Endodermal cell (in vitro differentiated cells): ENCODE measurements at regions not wholly inside any gene's neighbourhood (a gene's known extent, or its start where the extent isn't known, plus 50 kb on each side); places are given as distances from the start of the nearest gene placed in this dataset.

ENCODE experiments used
- DNase-seq: peaks from one replicate; pipeline ENCODE4 v3.0.0-alpha.2; 2017
- H3K27ac ChIP-seq: 2 replicates; pipeline ENCODE4 v1.5.1; 2013; ENCODE audit warnings: mild to moderate bottlenecking, low read depth, low read length, moderate library complexity
- H3K27me3 ChIP-seq: 2 replicates; pipeline ENCODE4 v1.6.1; 2013; ENCODE audit warnings: mild to moderate bottlenecking, low read length, moderate library complexity; ENCODE audit not compliant: insufficient read depth, control insufficient read depth, poor library complexity, severe bottlenecking
- H3K36me3 ChIP-seq: 2 replicates; pipeline ENCODE4 v1.7.0; 2013; ENCODE audit warnings: mild to moderate bottlenecking, low read length, moderate library complexity; ENCODE audit not compliant: control insufficient read depth, insufficient read depth
- H3K4me1 ChIP-seq: one replicate; pipeline ENCODE4 v1.7.0; 2013; ENCODE audit warnings: low read length; ENCODE audit not compliant: control insufficient read depth, insufficient read depth
- H3K4me3 ChIP-seq: 2 replicates; pipeline ENCODE4 v1.5.1; 2013; ENCODE audit warnings: mild to moderate bottlenecking, low read length, moderate library complexity
- H3K9ac ChIP-seq: 2 replicates; pipeline ENCODE4 v1.6.1; 2013; ENCODE audit warnings: mild to moderate bottlenecking, low read length, moderate library complexity; ENCODE audit not compliant: poor library complexity, severe bottlenecking; ENCODE audit errors: extremely low read depth
- H3K9me3 ChIP-seq: 2 replicates; pipeline ENCODE4 v1.6.1; 2013; ENCODE audit warnings: mild to moderate bottlenecking, low read length, moderate library complexity; ENCODE audit not compliant: control insufficient read depth
- H3K27ac Mint-ChIP-seq: 2 replicates; pipeline ENCODE4 v1.8.0; 2020; ENCODE audit warnings: mixed read lengths
- H3K27me3 Mint-ChIP-seq: 2 replicates; pipeline ENCODE4 v1.8.0; 2021; ENCODE audit warnings: mild to moderate bottlenecking, mixed read lengths; ENCODE audit not compliant: insufficient read depth
- H3K36me3 Mint-ChIP-seq: 2 replicates; pipeline ENCODE4 v1.8.0; 2020; ENCODE audit warnings: low read depth, mixed read lengths
- H3K4me1 Mint-ChIP-seq: 2 replicates; pipeline ENCODE4 v1.8.0; 2020; ENCODE audit warnings: mixed read lengths
- H3K4me3 Mint-ChIP-seq: 2 replicates; pipeline ENCODE4 v1.8.0; 2020; ENCODE audit warnings: mild to moderate bottlenecking, moderate library complexity, mixed read lengths
- H3K9me3 Mint-ChIP-seq: 2 replicates; pipeline ENCODE4 v1.8.0; 2020; ENCODE audit warnings: mild to moderate bottlenecking, mixed read lengths
- WGBS, 2 experiments: methylation state at CpG; one replicate each; pipeline versions ENCODE4 v1.1.5 to v1.1.7; 2013; ENCODE audit warnings: missing lambda C conversion rate in 2 of 2, mixed read lengths in 1 of 2; ENCODE audit not compliant: insufficient coverage in 1 of 2, insufficient read length in 1 of 2; 5-methylcytosine and 5-hydroxymethylcytosine counted together
- TF ChIP-seq, protein P1 (sequence below): fragments of 200-600 bp; sonication (generic); conservative IDR thresholded peaks from 2 replicates; pipeline ENCODE4 v1.5.0; 2021; ENCODE audit warnings: antibody characterized with exemption, mild to moderate bottlenecking

DNA sequence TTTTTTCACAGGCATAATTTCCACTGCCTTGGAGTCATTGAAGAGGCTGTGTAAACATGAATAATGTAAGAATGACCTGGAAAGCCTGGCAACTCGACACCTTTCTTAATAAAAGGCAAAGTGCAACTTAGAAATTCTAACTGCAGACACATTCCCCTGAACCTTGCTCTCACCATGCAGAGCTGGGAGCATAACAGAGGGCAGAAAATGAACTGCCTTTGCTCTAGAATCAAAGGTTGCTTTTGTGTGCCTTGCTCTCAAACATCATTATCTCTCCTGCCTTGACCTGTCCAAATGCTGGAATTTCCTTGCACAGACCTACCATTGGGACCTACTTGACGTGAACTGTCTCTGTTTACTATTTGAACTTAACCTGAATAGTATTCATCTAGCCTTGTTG is 462.0 kb upstream of the ZNF462 start:
- Histone ChIP-seq H3K36me3 (no peaks in the 10 kb centered on the region), H3K9me3 (no peaks in the 10 kb centered on the region), H3K9ac (no peak overlapping the region), H3K4me1 (no peaks in the 10 kb centered on the region), H3K4me3 (no peak overlapping the region), H3K27me3 (no peaks in the 10 kb centered on the region), H3K27ac (no peak overlapping the region)
- TF ChIP-seq, protein P1, sequence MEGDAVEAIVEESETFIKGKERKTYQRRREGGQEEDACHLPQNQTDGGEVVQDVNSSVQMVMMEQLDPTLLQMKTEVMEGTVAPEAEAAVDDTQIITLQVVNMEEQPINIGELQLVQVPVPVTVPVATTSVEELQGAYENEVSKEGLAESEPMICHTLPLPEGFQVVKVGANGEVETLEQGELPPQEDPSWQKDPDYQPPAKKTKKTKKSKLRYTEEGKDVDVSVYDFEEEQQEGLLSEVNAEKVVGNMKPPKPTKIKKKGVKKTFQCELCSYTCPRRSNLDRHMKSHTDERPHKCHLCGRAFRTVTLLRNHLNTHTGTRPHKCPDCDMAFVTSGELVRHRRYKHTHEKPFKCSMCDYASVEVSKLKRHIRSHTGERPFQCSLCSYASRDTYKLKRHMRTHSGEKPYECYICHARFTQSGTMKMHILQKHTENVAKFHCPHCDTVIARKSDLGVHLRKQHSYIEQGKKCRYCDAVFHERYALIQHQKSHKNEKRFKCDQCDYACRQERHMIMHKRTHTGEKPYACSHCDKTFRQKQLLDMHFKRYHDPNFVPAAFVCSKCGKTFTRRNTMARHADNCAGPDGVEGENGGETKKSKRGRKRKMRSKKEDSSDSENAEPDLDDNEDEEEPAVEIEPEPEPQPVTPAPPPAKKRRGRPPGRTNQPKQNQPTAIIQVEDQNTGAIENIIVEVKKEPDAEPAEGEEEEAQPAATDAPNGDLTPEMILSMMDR = no peak
- peaks cover 2% of the 10 kb centered on the region for H3K27me3 Mint-ChIP-seq
- peaks cover 13% of the 10 kb centered on the region for H3K4me1 Mint-ChIP-seq
- 90 to 100% methylated on average over 1 to 2 of the region's 2 CpGs for WGBS, 2 experiments
- DNase-seq = no peak
- H3K4me3 Mint-ChIP-seq = no peak overlapping the region
- no peaks in the 10 kb centered on the region for H3K9me3 Mint-ChIP-seq
- H3K36me3 Mint-ChIP-seq = no peaks in the 10 kb centered on the region
- no peak overlapping the region for H3K27ac Mint-ChIP-seq

DNA sequence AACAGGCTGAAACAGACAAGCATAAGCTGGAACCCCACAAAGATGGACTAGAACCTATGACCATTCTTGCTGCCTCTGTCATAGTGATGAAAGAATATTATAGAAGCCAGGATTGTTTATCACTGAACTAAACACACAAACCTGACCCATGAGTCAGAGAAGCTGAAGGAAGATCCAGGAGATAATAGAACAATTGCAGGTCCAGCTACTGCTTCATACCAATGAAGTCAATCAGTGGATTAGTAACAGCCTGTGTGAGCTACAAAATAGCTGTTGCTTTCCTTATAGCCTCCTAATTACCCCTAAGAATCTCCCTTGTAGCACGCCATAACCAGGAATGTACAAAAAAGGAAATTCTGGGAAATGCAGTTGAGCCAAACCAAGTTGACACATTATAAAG is 459.9 kb upstream of the ZNF462 start:
- Mint-ChIP-seq H3K4me1 (peaks cover 13% of the 10 kb centered on the region), H3K4me3 (no peak overlapping the region)

DNA sequence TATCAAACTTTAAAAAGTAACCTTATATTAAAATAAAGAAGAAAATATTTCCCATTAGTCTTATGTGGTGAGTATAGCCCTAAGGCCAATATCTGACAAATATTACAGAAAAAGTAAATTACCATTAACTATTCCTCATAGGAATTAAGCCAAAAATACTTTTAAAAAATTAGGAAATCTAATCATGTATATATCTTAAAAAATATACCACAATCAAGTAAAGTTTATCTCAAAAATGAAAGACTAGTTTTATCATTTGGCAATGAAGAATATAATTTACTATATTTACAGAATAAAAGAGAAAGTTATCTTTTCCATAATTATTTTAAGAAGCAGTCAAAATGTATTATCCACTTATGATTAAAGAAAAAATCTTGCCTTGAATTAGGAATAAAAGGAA is 458.8 kb upstream of the ZNF462 start:
- Histone ChIP-seq H3K36me3 (no peaks in the 10 kb centered on the region), H3K27me3 (no peaks in the 10 kb centered on the region), H3K27ac (no peak overlapping the region), H3K9ac (no peak overlapping the region), H3K4me3 (no peak overlapping the region), H3K4me1 (no peaks in the 10 kb centered on the region), H3K9me3 (no peaks in the 10 kb centered on the region)
- Mint-ChIP-seq H3K4me1 (peaks cover 14% of the 10 kb centered on the region), H3K9me3 (no peaks in the 10 kb centered on the region), H3K27me3 (peaks cover 2% of the 10 kb centered on the region), H3K36me3 (no peaks in the 10 kb centered on the region), H3K4me3 (no peak overlapping the region), H3K27ac (no peak overlapping the region)
- TF ChIP-seq, protein P1 = no peak
- DNase-seq = no peak

More for the DNA sequence above, 459.9 kb upstream of the ZNF462 start:
- Histone ChIP-seq H3K4me3 (no peak overlapping the region), H3K27ac (no peak overlapping the region), H3K9ac (no peak overlapping the region), H3K4me1 (no peaks in the 10 kb centered on the region), H3K27me3 (no peaks in the 10 kb centered on the region), H3K9me3 (no peaks in the 10 kb centered on the region), H3K36me3 (no peaks in the 10 kb centered on the region)
- Mint-ChIP-seq H3K27ac (no peak overlapping the region), H3K36me3 (no peaks in the 10 kb centered on the region), H3K9me3 (no peaks in the 10 kb centered on the region), H3K27me3 (peaks cover 2% of the 10 kb centered on the region)
- no peak for DNase-seq
- TF ChIP-seq, protein P1 = no peak
- WGBS, 2 experiments = 79% methylated on average over 1 of the region's 1 CpG; no CpG with 5 or more reads in 1 of the 2 experiments
